WTC11 (cell line): ENCODE measurements at regions not wholly inside any gene's neighbourhood (a gene's known extent, or its start where the extent isn't known, plus 50 kb on each side); places are given as distances from the start of the nearest gene placed in this dataset.

Experiments used
- ATAC-seq: fragments of 200-7000 bp; cut with Tn5 transposase; 2 replicates; pipeline ENCODE4 v1.10.0; 2021; ENCODE audit warnings: mild to moderate bottlenecking, moderate library complexity
- CTCF ChIA-PET: fragments of 300-600 bp; sonication (Branson Sonifier 250); formaldehyde crosslinking; loops from one replicate; lab custom pipeline; 2021; ENCODE audit warnings: antibody characterized with exemption; lab: Charles Lee
- POLR2A ChIA-PET: fragments of 350-600 bp; sonication (Branson Sonifier 250); formaldehyde crosslinking; loops from one replicate; lab custom pipeline; 2021; ENCODE audit warnings: antibody characterized with exemption; lab: Charles Lee
- DNase-seq: peaks from one replicate; pipeline ENCODE4 v3.0.0; 2021; ENCODE audit warnings: low spot score
- H3K27ac Mint-ChIP-seq: 2 replicates; pipeline ENCODE4 v1.8.0; 2021; ENCODE audit warnings: mixed read lengths
- H3K27me3 Mint-ChIP-seq: 2 replicates; pipeline ENCODE4 v1.8.0; 2021; ENCODE audit warnings: low read depth, mild to moderate bottlenecking, moderate library complexity, mixed read lengths
- H3K36me3 Mint-ChIP-seq: 2 replicates; pipeline ENCODE4 v1.8.0; 2021; ENCODE audit warnings: mixed read lengths
- H3K4me1 Mint-ChIP-seq: 2 replicates; pipeline ENCODE4 v1.8.0; 2022; ENCODE audit warnings: mixed read lengths
- H3K4me3 Mint-ChIP-seq: 2 replicates; pipeline ENCODE4 v1.8.0; 2021; ENCODE audit warnings: mild to moderate bottlenecking, moderate library complexity, mixed read lengths
- H3K9me3 Mint-ChIP-seq: 2 replicates; pipeline ENCODE4 v1.8.0; 2021; ENCODE audit warnings: mixed read lengths
- CREM ChIP-seq: sonication (generic); formaldehyde crosslinking; IDR thresholded peaks from 2 replicates; pipeline ENCODE4 v1.8.1; 2022; ENCODE audit warnings: mild to moderate bottlenecking, missing genetic modification reagents, moderate library complexity
- CTCF ChIP-seq: fragments of 200-600 bp; IDR thresholded peaks from 2 replicates; pipeline ENCODE4 v1.8.0; 2022; ENCODE audit warnings: antibody characterized with exemption
- E2F4 ChIP-seq: sonication (generic); formaldehyde crosslinking; IDR thresholded peaks from 2 replicates; pipeline ENCODE4 v1.8.1; 2022; ENCODE audit warnings: low read depth, mild to moderate bottlenecking, moderate library complexity, missing genetic modification reagents, borderline replicate concordance
- E2F5 ChIP-seq: sonication (generic); formaldehyde crosslinking; IDR thresholded peaks from 2 replicates; pipeline ENCODE4 v1.8.1; 2022; ENCODE audit warnings: mild to moderate bottlenecking, moderate library complexity, missing genetic modification reagents
- EMX1 ChIP-seq: fragments of 250-450 bp; sonication (Bioruptor Pico); IDR thresholded peaks from 2 replicates; pipeline ENCODE4 v1.8.0; 2021; ENCODE audit warnings: mild to moderate bottlenecking
- FOXK1 ChIP-seq: sonication (generic); formaldehyde crosslinking; IDR thresholded peaks from 2 replicates; pipeline ENCODE4 v1.8.0; 2022; ENCODE audit warnings: mild to moderate bottlenecking, moderate library complexity, missing genetic modification reagents
- FOXP1 ChIP-seq: sonication (generic); formaldehyde crosslinking; IDR thresholded peaks from 2 replicates; pipeline ENCODE4 v1.8.0; 2022; ENCODE audit warnings: missing genetic modification reagents, mild to moderate bottlenecking, moderate library complexity, borderline replicate concordance
- KAT7 ChIP-seq: sonication (generic); formaldehyde crosslinking; IDR thresholded peaks from 2 replicates; pipeline ENCODE4 v1.8.1; 2023; ENCODE audit warnings: missing genetic modification reagents, mild to moderate bottlenecking, borderline replicate concordance
- NR1H2 ChIP-seq: sonication (generic); formaldehyde crosslinking; IDR thresholded peaks from 2 replicates; pipeline ENCODE4 v1.9.0; 2021; ENCODE audit warnings: mild to moderate bottlenecking, moderate library complexity, missing genetic modification reagents
- NR3C1 ChIP-seq: sonication (generic); formaldehyde crosslinking; conservative IDR thresholded peaks from 2 replicates; pipeline ENCODE4 v1.8.1; 2023; ENCODE audit warnings: low read depth, mild to moderate bottlenecking, missing genetic modification reagents
- OVOL2 ChIP-seq: fragments of 250-450 bp; sonication (Bioruptor Pico); IDR thresholded peaks from 2 replicates; pipeline ENCODE4 v1.9.0; 2021; ENCODE audit warnings: mild to moderate bottlenecking, borderline replicate concordance
- PRRX2 ChIP-seq: fragments of 250-450 bp; sonication (Bioruptor Pico); IDR thresholded peaks from 2 replicates; pipeline ENCODE4 v1.8.0; 2021; ENCODE audit warnings: mild to moderate bottlenecking
- RELA ChIP-seq: sonication (generic); formaldehyde crosslinking; IDR thresholded peaks from 2 replicates; pipeline ENCODE4 v1.8.1; 2022; ENCODE audit warnings: missing genetic modification reagents, mild to moderate bottlenecking, borderline replicate concordance
- SOX15 ChIP-seq: fragments of 250-450 bp; sonication (Bioruptor Pico); IDR thresholded peaks from 2 replicates; pipeline ENCODE4 v1.9.0; 2021; ENCODE audit warnings: mild to moderate bottlenecking
- TP53 ChIP-seq: sonication (generic); formaldehyde crosslinking; IDR thresholded peaks from 2 replicates; pipeline ENCODE4 v1.8.1; 2023; ENCODE audit warnings: mild to moderate bottlenecking, missing genetic modification reagents
- ZNF396 ChIP-seq: fragments of 250-450 bp; sonication (Bioruptor Pico); IDR thresholded peaks from 2 replicates; pipeline ENCODE4 v1.8.0; 2021; ENCODE audit warnings: mild to moderate bottlenecking, moderate library complexity, borderline replicate concordance
- ZNF423 ChIP-seq: fragments of 250-450 bp; sonication (Bioruptor Pico); IDR thresholded peaks from 2 replicates; pipeline ENCODE4 v2.1.2; 2022; ENCODE audit warnings: mild to moderate bottlenecking, moderate library complexity
- ZNF532 ChIP-seq: fragments of 250-450 bp; sonication (Bioruptor Pico); IDR thresholded peaks from 2 replicates; pipeline ENCODE4 v1.9.0; 2021; ENCODE audit warnings: mild to moderate bottlenecking, borderline replicate concordance
- TF ChIP-seq, protein P1 (sequence below): sonication (generic); formaldehyde crosslinking; IDR thresholded peaks from 2 replicates; pipeline ENCODE4 v1.8.0; 2022; ENCODE audit warnings: mild to moderate bottlenecking, missing genetic modification reagents
- TF ChIP-seq, protein P2 (sequence below): sonication (generic); formaldehyde crosslinking; IDR thresholded peaks from 2 replicates; pipeline ENCODE4 v1.8.0; 2022; ENCODE audit warnings: mild to moderate bottlenecking, missing genetic modification reagents

DNA sequence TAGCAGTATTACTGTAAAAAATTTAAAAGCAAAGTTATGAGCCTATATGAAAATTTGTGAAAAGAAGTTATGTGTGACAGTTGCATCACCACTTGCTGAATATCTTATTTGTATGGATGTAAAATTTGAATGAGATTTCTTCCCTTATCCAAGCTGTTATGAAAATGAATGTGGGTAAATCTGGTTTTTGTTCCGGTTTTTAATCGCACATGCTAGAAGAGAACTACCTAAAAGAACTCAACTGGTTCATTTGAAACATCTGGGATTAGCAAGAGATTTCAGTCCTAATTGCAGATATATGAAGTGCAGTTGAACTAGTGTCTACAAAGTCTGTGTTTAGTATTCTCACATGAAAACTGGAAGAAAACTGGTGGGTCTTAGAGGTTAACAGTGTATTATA, 467.1 kb upstream of the SPHKAP start (continued):
- TF ChIP-seq E2F4 (CRISPR knock-in tag) = no peak

DNA sequence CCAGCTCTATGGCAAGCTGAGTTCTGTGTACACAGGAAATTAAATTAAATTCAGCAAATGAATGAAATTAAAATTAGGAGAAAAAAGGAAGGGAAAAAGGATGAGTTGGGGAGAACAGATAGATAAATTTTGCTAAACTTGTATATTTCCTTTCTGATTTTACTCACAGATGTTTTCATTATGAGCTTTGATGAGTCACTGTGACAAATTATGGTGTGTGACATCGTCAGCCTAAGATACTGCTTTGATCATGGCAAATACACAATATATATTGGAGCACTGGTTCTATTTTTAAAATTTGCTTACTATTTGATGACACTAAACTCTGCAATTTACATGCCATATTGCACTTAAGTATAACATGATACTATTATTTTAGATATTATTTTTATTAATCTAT, 464.6 kb upstream of the SPHKAP start:
- POLR2A ChIA-PET = no interaction called here
- no peak for ATAC-seq
- Mint-ChIP-seq H3K4me3 (no peak overlapping the region), H3K27me3 (no peaks in the 10 kb centered on the region)
- CTCF ChIA-PET = interaction anchor here (1.2 kb wide), 1 partner anchor 597 kb away, joined by 3 read pairs; no protein-coding TSS in a partner anchor
- TF ChIP-seq, protein P1, sequence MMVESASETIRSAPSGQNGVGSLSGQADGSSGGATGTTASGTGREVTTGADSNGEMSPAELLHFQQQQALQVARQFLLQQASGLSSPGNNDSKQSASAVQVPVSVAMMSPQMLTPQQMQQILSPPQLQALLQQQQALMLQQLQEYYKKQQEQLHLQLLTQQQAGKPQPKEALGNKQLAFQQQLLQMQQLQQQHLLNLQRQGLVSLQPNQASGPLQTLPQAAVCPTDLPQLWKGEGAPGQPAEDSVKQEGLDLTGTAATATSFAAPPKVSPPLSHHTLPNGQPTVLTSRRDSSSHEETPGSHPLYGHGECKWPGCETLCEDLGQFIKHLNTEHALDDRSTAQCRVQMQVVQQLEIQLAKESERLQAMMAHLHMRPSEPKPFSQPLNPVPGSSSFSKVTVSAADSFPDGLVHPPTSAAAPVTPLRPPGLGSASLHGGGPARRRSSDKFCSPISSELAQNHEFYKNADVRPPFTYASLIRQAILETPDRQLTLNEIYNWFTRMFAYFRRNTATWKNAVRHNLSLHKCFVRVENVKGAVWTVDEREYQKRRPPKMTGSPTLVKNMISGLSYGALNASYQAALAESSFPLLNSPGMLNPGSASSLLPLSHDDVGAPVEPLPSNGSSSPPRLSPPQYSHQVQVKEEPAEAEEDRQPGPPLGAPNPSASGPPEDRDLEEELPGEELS (CRISPR knock-in tag) = no peak
- TF ChIP-seq FOXK1 (no peak), NR3C1 (CRISPR knock-in tag) (no peak), ZNF532 (CRISPR knock-in tag) (no peak), CREM (CRISPR knock-in tag) (no peak), PRRX2 (CRISPR knock-in tag) (no peak), RELA (CRISPR knock-in tag) (no peak), NR1H2 (CRISPR knock-in tag) (no peak), CTCF (no peak), TP53 (CRISPR knock-in tag) (no peak), E2F5 (CRISPR knock-in tag) (no peak), KAT7 (CRISPR knock-in tag) (no peak), ZNF396 (CRISPR knock-in tag) (no peak), E2F4 (CRISPR knock-in tag) (no peak), SOX15 (no peak), ZNF423 (CRISPR knock-in tag) (no peak), FOXP1 (CRISPR knock-in tag) (no peak), EMX1 (no peak), OVOL2 (CRISPR knock-in tag) (no peak)
- TF ChIP-seq, protein P2, sequence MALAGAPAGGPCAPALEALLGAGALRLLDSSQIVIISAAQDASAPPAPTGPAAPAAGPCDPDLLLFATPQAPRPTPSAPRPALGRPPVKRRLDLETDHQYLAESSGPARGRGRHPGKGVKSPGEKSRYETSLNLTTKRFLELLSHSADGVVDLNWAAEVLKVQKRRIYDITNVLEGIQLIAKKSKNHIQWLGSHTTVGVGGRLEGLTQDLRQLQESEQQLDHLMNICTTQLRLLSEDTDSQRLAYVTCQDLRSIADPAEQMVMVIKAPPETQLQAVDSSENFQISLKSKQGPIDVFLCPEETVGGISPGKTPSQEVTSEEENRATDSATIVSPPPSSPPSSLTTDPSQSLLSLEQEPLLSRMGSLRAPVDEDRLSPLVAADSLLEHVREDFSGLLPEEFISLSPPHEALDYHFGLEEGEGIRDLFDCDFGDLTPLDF = no peak
- TF ChIP-seq, all 79 proteins: peak for 0
- no peaks in the 10 kb centered on the region for H3K4me1 Mint-ChIP-seq
- no peak overlapping the region for H3K27ac Mint-ChIP-seq
- no peaks in the 10 kb centered on the region for H3K36me3 Mint-ChIP-seq
- H3K9me3 Mint-ChIP-seq = peaks cover 12% of the 10 kb centered on the region
- DNase-seq = no peak
